NCI-H226 (cell line): ENCODE measurements at regions not wholly inside any gene's neighbourhood (a gene's known extent, or its start where the extent isn't known, plus 50 kb on each side); places are given as distances from the start of the nearest gene placed in this dataset.
"Not testable (repeated sequence)": the region's sequence is repeated elsewhere in the genome, so short reads cannot be mapped to it uniquely, and the experiment has no call there.

Source experiments
- DNase-seq: peaks from one replicate; pipeline ENCODE4 v3.0.0-alpha.2; 2015

DNA sequence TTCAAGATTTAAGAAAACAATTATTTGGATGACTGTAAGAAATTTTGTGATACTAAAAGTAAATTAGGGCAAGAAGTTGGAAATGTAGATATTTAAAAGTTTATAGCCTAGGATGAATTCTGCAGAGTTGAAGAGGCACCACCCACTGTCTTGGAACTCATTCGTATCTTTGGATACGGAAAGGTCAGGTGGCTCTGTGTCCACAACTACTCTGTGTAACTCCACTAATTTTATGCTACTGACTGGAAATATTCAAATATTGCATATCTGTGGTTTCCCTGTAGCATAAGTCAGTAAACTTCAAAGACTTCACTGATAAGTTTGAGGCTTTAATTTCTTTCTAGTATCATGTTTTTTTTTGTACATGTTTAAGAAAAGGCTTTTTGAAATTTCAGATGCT is 156.9 kb upstream of the RPRM start:
- DNase-seq = no peak

DNA sequence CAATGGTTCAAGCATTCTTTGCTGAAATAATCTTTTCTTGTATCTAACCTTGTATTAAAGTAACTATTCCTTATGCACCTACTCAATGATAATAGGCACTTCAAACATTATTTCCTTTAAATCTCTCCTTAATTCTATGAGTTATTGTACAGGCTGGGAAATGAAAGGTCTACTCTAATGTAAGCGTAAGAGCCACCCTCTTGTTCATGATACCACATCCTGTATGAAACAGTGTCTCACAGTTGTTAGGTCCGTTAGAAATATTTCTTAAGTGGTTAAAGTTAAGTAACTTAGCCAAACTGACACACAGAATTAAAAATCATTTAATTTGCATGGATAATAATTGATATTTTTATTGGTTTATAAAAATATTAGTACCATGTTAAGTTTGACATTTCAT is 162.5 kb upstream of the RPRM start:
- DNase-seq = no peak

DNA sequence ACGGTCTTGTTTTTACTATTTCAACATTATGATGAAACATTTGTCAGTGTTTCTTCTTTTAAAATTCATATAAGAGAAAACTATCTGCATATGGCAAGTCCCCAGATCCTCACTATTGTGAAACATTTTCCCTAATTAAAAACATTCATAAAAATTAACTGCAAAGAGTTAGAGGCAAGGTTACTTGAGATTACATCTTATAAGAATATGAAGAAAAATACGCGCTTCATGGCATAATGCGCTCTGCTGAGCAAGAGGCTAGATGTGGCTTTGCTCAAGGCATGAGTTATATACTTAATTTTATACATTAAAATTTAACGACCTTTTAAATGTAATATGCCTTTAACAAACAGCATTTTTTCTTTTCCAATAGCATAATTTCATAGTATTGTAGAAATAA is 166.4 kb upstream of the RPRM start:
- no peak for DNase-seq

DNA sequence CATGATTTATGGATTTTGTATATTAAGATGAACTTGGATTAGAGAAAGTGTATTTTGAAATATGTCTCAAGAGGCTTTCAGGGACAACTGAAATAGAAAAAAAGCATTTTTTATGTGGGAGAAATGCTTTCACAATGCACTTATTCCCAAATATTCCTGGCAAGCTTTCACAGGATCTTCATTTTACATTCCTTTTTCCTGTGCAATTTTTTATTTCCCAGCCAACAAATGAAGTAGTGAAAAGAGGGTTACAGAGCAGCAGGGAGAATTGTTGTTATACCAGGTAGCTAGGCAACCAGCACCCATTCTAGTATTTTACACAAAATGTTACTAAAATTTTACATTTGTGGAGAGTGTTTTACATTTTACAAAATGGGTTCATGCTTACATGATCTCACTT is 167.0 kb upstream of the RPRM start:
- no peak for DNase-seq

DNA sequence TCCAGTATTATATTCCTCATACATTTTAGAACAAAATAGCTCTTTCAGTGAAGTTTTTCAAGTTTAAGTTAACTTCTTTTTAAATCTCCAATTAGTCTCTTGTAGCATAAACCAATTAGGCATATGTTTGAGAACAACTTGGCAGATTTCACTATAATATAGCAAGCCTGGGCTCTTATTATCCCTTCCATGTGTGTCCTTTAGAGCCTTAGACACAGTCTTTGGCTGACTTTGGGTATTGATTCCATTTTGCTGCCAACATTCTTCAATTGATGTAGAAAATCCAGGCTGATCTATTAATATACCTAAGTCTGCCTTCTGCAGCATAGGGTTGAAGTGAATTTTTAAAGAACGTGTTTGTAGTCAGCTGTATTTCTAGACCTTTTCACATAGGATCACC is 179.1 kb upstream of the RPRM start:
- no peak for DNase-seq

DNA sequence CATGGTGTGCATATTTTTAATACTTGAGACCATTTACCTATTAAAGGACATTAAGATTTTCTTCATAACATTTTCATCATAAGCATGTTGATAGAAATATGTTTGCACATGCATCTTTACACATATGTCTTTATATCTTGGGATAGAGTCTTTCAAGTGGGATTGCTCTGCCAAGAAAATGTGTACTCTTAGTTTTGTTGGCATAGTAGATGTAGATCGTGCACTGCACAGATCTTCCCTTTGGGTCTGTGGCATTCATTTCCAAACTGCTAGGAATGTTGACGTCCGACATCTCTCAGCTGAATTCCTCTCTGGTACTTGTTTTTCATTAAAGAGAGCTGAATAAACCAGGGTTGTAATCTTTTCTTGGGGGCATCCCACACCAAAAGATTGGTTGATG is 183.2 kb upstream of the RPRM start:
- DNase-seq = no peak

DNA sequence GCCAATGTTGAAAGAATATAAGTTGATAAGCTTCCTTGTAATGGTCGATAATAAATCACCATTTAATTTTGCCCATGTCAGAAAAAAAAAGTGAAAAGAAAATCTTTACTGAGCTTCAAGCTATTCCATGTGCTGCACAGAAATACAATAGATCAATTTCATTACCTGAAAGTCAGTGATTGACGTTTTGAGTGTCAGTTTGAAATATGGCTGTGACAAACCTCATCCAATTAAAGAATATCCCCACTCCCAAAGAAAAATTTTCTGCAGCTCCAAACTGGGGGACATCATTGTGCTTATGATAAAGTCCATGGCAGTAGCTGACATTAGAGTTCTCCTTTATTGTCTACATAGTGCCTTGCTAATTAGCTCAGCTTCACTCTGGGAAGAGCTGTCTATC is 184.8 kb upstream of the RPRM start:
- no peak for DNase-seq

DNA sequence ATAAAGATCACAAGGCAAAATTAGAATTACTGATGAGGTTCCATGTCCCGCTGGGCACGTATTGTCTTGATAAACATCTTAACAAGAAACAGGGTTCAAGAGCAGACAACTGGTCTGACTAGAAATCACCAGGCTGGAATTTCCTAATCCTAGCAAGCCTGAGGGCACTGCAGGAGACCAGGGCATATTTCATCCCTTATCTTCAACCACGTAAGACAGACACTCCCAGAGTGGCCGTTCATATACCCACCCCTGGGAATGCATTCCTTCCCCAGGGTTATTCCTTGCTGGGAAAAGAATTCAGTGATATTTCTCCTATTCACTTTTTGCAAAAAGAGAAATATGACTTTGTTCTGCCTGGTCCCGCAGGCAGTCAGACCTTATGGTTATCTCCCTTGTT is 185.4 kb upstream of the RPRM start:
- DNase-seq = not testable (repeated sequence)

DNA sequence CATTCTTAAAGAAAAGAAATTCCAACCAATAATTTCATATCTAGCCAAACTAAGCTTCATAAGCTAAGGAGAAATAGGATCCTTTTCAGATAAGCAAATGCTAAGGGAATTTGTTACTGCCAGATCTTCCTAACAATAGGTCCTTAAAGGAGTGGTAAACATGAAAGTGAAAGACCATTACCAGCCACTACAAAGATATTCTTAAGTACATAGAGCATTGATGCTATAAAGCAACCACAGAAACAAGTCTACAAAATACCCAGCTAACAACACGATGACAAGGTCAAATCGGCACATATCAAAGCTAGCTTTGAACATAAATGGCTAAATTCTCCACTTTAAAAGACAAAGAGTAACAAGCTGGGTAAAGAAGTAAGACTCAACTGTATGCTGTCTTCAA is 188.9 kb upstream of the RPRM start:
- no peak for DNase-seq

DNA sequence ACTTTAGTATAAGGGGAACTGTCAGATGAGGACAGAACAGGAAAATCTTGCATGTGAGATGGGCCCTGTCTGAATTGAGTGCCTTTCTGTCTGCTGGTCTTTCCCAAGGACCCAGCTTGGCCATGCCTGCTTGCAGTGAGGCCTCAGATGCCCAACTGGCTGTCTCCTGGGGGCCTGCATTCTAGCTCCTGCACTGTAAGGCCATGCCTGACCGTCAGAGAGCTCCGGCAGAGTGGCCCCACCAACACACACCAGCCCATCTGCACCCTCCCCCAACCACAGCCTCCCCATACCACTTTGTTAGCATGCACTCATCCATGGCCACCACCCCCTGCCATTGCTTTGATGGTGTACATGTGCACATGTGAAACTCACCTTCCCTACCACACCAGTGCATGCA is 190.4 kb upstream of the RPRM start:
- no peak for DNase-seq

DNA sequence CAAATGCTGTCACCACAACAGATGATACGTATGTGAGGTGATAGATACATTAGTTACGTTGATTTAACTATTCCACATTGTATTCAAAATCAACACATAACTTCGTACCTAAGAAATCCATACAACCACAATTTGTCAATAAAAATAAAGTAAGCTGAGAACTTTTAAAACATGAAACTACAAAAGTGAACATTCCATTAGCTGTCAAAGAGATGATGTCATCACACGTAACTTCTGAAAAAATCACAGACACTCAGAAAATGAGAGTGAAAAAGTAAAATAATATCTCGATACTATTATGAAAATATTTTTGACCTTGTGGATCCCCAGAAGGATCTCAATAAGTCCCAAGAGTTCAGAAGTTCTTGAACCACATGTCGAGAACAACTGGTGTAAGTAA is 161.6 kb upstream of the GALNT13 start:
- DNase-seq = no peak

DNA sequence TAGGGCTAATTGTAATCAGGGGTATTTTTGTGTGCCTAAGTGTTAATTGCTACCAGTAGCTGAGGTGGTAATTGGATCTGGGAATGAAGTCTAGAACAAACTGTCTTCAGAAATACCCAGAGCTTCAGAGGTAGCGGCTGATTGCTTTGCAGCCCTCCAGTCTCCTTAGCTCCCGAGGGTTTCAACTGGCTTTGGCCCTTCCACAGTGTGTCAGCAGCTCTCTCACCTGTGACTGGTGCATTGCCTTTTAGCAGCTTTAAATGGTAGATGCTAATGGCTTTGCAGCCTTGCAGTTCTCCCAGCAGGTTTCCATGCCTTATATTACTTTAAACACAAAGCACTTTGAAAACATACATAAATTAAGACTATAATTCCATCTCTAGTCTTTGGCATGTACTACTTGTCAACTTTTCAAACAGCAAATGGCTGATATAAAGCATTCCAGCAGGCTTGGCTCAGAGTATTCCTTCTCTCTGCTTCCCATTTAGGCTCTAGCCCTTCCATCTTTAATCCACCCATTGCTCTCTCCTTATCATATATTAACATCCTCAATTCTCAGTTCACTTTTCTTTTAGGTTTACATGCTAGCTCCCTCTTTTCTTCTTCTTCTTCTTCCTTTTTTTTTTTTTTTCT is 156.4 kb upstream of the GALNT13 start:
- no peak for DNase-seq

DNA sequence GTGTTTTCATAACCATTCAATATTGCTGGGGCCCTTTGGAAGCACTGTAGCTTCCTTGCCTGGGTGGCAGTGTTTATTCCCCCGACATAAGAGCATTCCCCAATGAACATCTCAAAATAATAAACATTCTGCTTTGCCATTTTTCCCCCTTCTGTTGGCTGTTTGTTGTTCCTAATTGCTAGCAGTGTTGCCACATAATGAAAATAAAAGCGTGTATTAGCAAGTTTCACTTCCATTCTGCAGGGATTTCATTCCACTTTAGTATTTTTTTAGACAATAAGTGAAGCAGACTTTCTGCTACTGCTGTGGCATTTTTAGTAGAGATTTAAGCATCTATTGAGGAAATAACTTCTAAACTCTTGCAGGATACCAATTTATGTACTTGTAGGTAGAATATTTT is 154.7 kb upstream of the GALNT13 start:
- DNase-seq = no peak

DNA sequence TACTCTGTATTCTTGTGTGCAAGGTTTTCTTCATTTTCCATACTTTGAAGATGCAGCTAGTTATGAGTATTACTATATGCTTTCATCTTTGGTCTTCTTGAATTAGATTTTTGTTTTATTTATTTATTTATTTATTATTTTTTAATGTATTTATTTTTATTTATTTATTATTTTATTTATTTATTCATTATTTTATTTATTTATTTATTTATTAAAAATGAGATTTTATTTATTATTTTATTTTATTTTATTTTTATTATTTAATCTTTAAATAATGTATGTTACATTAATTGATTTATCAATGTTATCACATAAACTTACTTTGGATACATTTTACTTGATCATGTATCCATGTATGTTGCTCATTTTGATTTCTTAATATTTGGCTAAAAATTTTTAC is 132.3 kb upstream of the GALNT13 start:
- no peak for DNase-seq

DNA sequence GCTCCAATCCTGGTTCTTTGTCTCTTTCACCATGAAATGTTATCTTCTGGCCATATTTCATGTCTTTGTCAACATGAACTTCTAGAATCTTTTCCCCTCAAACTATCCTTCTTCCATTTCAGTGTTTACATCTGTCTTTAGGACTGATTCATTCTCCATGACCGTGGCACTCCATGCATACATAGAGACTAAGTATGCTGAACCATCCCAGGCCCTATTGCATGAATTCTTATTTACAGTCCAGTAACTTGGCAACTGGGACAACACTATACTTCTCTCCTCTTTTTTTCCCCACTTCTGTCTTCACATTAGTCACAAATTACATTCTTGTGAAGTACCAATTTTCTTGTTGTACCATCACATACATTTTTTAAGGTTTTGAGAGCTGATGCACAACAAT is 109.8 kb upstream of the GALNT13 start:
- DNase-seq = no peak

DNA sequence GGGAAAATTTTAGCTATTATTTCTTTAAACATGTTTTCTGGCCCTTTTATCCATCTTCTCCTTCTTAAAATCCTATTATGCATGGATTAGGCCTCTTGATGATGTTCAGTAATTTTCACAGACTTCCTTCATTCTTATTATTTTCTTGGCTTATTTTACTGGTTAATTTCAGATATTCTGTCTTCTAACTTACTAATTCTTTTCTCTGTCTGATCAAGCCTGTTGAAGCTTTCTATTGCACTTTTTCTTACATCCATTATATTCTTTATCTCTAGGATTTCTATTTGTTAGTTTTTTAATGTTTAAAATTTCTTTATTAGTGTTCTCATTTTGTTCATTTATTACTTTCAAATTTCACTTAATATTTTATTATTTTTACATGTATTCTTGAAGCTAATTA is 105.3 kb upstream of the GALNT13 start:
- DNase-seq = no peak

DNA sequence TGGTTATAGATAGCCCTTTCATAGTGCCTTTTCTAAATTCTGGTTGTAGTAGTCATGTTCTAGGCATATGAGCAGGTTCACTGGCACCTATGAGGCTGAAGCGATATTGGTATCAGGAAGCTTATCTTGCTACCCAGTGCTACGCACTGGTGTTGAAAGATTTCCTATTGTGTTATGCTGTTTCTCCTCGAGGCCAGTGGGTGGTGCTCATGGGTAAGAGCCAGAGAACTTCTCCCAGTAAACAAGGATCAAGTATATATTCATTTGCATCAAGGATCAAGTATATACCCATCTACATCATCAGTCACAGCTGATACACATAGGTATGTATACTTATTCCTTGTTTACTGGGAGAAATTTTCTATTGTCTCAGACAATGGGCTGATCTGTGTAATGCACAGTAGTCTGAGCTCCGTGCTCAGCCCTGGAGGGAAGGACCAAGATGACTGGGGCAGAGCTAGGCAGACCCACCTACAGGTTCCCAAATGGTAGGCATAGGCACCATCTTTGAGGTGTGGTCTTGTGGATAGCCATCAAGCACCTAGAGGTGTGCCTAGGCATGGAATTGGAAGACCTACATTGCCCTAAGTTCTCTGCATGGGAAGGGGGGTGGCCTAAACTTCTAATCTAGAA is 101.2 kb upstream of the GALNT13 start:
- no peak for DNase-seq

DNA sequence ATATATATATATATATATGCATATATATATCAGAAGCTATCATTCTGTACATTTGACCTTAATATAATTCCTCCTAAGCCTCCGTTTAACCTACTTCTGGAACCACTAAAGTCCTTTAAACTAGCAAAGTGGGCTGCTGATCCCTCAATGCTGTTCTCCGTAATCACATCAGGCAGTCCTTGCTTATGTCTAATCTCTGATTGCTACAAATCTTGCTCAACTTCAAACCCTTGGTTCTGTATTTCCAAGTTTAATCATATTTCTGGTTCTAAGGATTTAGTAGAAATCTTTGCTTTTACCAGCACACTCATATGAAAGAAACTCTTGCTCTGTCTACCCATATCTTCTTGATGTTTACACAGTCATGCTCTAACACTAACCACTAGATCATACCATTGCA is 91.5 kb upstream of the GALNT13 start:
- DNase-seq = no peak

DNA sequence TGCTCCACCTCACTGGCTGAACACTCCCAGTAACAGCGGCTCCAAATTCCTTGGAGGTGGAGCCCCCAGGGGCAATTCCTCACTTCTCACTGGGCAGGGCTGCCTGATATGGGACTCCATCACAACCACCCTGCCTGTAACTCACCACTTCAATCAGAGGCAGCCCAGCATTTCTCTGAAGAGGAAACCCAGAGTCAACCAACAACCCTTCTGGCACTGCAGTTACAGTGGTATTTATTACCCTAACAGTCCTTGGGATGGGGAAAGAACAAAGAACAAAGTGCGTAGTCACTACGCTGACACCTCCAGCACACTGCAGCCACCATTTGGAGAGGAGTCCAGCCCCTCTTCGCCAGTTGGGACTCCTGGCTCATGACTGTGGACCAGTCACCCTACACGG is 85.7 kb upstream of the GALNT13 start:
- DNase-seq = no peak

DNA sequence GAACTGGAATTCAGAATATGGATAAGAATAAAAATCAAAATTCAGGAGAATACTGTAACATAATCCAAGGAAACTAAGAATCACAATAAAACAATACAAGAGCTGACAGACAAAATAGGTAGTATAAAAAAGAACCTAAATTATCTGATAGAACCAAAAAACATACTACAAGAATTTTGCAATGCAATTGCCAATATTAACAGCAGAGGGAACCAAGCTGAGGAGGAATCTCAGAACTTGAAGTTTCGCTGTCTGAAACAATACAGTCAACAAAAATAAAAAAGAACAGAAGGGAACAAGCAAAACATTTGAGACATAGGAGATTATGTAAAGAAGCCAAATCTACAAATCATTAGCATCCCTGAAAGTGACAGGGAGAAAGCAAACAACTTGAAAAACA is 84.1 kb upstream of the GALNT13 start:
- DNase-seq = no peak

DNA sequence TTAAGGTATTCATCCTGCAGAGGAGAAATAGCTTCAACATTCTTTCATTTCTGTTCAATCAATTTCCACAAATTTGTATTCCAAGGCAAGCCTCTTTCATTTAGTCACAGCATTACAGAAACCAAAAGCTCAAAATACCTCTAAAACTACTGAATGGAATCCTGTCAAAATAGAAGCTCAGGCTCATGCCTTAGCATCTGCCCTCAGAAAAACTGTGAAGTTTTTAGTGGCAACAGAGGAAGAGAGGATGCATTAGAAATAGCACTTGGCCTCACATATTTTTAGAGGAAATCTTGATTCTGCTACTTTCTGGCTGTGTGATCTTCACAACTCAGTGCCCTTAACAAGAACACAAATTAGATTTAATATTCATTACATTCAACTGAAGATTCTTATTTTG is 69.1 kb upstream of the GALNT13 start:
- DNase-seq = no peak

DNA sequence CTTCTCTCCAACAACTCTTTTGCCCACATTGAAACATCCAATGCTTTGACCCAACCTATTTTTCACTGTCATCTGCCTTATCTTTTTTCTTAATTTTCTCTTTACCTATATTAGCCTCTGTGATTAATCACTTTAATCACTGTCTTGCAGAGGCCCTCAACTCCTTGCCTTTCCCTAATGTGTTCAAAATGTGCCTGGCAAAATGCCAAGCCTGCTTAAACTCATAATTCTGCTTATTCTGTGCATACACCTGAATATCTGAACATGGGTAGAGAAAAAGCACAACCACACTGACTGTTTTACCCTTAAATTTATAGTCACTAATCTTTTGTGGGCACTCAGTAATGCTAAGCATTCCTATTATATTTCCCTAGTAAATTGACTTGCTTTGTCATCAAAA is 63.0 kb upstream of the GALNT13 start:
- DNase-seq = peak; percentile 29

DNA sequence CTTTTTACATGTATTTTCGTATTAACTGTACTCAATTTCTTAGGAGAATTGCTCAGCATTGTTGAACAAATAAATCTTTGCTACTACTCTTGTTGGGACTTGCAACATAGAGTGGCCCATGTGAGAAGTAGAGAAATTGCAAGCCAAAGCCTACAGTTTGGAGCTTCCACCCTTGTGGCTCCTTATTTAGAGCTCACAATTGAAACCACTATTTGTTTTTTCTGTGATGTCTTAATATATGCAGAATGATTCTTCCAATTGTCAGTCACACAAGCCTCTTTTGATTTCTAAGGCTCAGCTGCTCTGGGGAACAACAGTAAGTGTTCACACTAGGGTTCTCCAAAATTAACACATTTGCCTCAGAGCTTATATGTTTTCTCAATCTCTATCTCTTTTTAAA is 60.2 kb upstream of the GALNT13 start:
- DNase-seq = no peak

DNA sequence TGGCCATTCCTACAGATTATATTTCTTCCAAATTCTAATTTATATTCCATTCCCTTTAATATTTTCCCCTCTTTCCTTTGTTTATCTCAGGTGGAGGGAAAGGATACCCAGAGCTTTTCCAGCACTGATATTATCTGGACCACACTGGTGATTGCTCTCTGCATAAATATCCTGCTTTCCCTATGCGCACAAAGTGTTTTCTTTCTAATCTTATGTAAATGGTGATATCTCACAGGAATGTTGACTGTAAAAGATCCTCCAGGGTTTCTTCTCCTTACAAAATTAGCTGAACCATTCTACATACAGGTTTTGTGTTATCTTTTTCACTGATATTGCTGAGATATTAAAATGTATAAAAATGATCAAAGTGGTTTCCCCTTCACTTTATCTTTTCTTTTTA is 59.1 kb upstream of the GALNT13 start:
- DNase-seq = no peak

DNA sequence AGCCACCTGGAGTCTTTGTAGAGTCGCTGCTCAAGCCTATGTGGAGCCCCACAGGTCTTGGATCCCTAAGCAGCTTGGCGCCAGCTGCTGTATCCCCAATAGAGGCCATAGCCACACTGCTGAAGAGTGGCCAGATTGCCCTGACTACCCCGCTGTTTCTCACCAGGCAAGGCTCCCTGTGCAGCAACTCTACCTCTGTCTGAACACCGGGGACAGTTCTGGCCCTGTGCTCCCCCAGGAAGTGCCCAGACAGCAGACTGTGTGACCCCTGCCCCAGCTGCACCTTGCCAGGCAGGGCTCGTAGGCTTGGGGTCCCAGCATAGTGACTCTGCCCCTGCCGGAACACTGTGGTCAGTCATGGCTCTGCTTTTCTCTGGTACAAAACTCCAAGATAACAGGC is 53.5 kb upstream of the GALNT13 start:
- DNase-seq = no peak

DNA sequence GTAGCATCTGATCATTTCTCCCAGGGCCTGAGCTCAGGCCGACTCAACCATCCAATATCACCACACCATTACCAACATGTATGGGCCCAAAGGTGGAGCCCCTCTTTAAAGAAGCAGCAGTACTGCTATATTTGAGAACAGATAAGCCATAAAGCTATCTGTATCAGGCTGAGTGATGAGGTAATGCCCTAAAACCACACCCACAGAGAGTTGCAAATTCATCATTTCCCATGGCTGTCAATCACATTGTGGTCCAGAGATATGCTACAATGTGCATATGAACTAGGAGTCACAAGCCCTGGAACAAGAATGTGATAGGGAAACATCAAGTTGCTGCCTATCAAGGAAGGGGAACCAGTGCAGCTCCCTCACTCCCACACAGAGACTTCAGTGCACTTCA is 52.6 kb upstream of the GALNT13 start:
- peak; percentile 30 for DNase-seq
